SH-SY5Y (cell line): ENCODE measurements at regions not wholly inside any gene's neighbourhood (a gene's known extent, or its start where the extent isn't known, plus 50 kb on each side); places are given as distances from the start of the nearest gene placed in this dataset.

ENCODE experiments used
- GATA2 ChIP-seq: IDR thresholded peaks from 2 replicates; pipeline ENCODE4 v1.6.1; 2011; ENCODE audit warnings: mild to moderate bottlenecking, low read depth, low read length
- GATA3 ChIP-seq: IDR thresholded peaks from 2 replicates; pipeline ENCODE4 v1.6.1; 2011; ENCODE audit warnings: low read depth, mild to moderate bottlenecking, low read length, moderate library complexity

- TF ChIP-seq GATA2 (no peak), GATA3 (no peak)
These were observed 1038.7 kb upstream of the NRXN1 start for GRCh38 chr2:52070665-52071064.
